B cell (primary cell): ENCODE measurements at regions not wholly inside any gene's neighbourhood (a gene's known extent, or its start where the extent isn't known, plus 50 kb on each side); places are given as distances from the start of the nearest gene placed in this dataset.
A peak's percentile ranks its signal among the peaks of the same experiment; 100 is the strongest.

ENCODE experiments used
- ATAC-seq: fragments of 200-7000 bp; cut with Tn5 transposase; one replicate; pipeline ENCODE4 v1.10.0; 2021; ENCODE audit warnings: low read depth, mild to moderate bottlenecking, moderate number of reproducible peaks, moderate library complexity
- CTCF ChIA-PET: fragments of 350-600 bp; sonication (Branson Sonifier 250); formaldehyde crosslinking; loops from one replicate; lab custom pipeline; 2021; ENCODE audit warnings: antibody characterized with exemption, inconsistent platforms; lab: Charles Lee
- POLR2A ChIA-PET: fragments of 350-600 bp; sonication (Branson Sonifier 250); formaldehyde crosslinking; loops from one replicate; lab custom pipeline; 2021; ENCODE audit warnings: antibody characterized with exemption; lab: Charles Lee
- DNase-seq: peaks from one replicate; pipeline ENCODE4 v3.0.0; 2013
- H2AFZ ChIP-seq: 2 replicates; pipeline ENCODE4 v1.6.1; 2012; ENCODE audit warnings: mild to moderate bottlenecking, low read depth, low read length; ENCODE audit not compliant: insufficient read depth, poor library complexity, severe bottlenecking
- H3K27ac ChIP-seq, 2 donors: 1 replicate in 1 of 2; 2 replicates in 1 of 2; pipeline ENCODE4 v1.5.1; 2012 to 2013; ENCODE audit warnings: low read length in 2 of 2, mild to moderate bottlenecking in 2 of 2, moderate library complexity in 1 of 2
- H3K27me3 ChIP-seq, 4 experiments: fragments of 200-600 bp in 1 of 4; sonication (generic) in 1 of 4; replicated peaks in 1 of 4; 1 replicate in 2 of 4; 2 replicates in 2 of 4; pipeline versions ENCODE4 v1.6.1 to v1.7.0; 2013 to 2016; ENCODE audit warnings: low read length in 3 of 4, mild to moderate bottlenecking in 2 of 4, mixed read lengths in 1 of 4, moderate library complexity in 1 of 4; ENCODE audit not compliant: insufficient read depth in 4 of 4, control insufficient read depth in 3 of 4; ENCODE audit errors: control extremely low read depth in 1 of 4
- H3K36me3 ChIP-seq, 2 experiments: replicated peaks in 1 of 2; 1 replicate in 1 of 2; 2 replicates in 1 of 2; pipeline versions ENCODE4 v1.6.1 to v1.7.1; 2013; ENCODE audit warnings: low read length in 1 of 2; ENCODE audit not compliant: insufficient read depth in 2 of 2, control insufficient read depth in 1 of 2; ENCODE audit errors: control extremely low read depth in 1 of 2, extremely low read depth in 1 of 2
- H3K4me1 ChIP-seq, 2 donors: fragments of 200-600 bp in 1 of 2; sonication (generic) in 1 of 2; 1 replicate in 1 of 2; 2 replicates in 1 of 2; pipeline versions ENCODE4 v1.5.1 to v1.6.1; 2013 to 2017; ENCODE audit warnings: low read length in 2 of 2; ENCODE audit not compliant: control insufficient read depth in 2 of 2, insufficient read depth in 2 of 2
- H3K4me2 ChIP-seq: replicated peaks from 2 replicates; pipeline ENCODE3; 2012; ENCODE audit warnings: mild to moderate bottlenecking, low read depth, low read length; ENCODE audit not compliant: poor library complexity, severe bottlenecking
- H3K4me3 ChIP-seq, 5 experiments: fragments of 200-600 bp in 1 of 5; sonication (generic) in 1 of 5; 1 replicate in 3 of 5; 2 replicates in 2 of 5; pipeline versions ENCODE4 v1.5.1 to v1.7.0; 2011 to 2016; ENCODE audit warnings: low read length in 4 of 5, mild to moderate bottlenecking in 4 of 5, low read depth in 2 of 5, control low read depth in 1 of 5, moderate library complexity in 1 of 5; ENCODE audit not compliant: insufficient read depth in 1 of 5; ENCODE audit errors: control extremely low read depth in 1 of 5, extremely low read depth in 1 of 5
- H3K79me2 ChIP-seq: fragments of 200-600 bp; sonication (generic); one replicate; pipeline ENCODE4 v1.6.0; 2016; ENCODE audit warnings: low read length; ENCODE audit not compliant: control insufficient read depth, insufficient read depth
- H3K9ac ChIP-seq: fragments of 200-600 bp; sonication (generic); 2 replicates; pipeline ENCODE4 v1.6.1; 2017; ENCODE audit warnings: mild to moderate bottlenecking, low read length, moderate library complexity
- H3K9me3 ChIP-seq, 3 donors: one replicate each; pipeline versions ENCODE4 v1.6.1 to v1.7.1; 2013; ENCODE audit warnings: low read length in 2 of 3; ENCODE audit not compliant: control insufficient read depth in 2 of 3, insufficient read depth in 1 of 3; ENCODE audit errors: control extremely low read depth in 1 of 3
- H4K20me1 ChIP-seq: 2 replicates; pipeline ENCODE4 v1.6.0; 2012; ENCODE audit warnings: mild to moderate bottlenecking, low read length; ENCODE audit not compliant: insufficient read depth, control insufficient read depth, poor library complexity, severe bottlenecking
- H3K27ac Mint-ChIP-seq: one replicate; pipeline ENCODE4 v1.8.0; 2021; ENCODE audit warnings: mixed read lengths
- H3K27me3 Mint-ChIP-seq: one replicate; pipeline ENCODE4 v1.8.0; 2021; ENCODE audit warnings: mixed read lengths
- H3K4me1 Mint-ChIP-seq: one replicate; pipeline ENCODE4 v1.8.0; 2021; ENCODE audit warnings: mixed read lengths
- H3K4me3 Mint-ChIP-seq: one replicate; pipeline ENCODE4 v1.8.0; 2021; ENCODE audit warnings: mixed read lengths
- H3K9me3 Mint-ChIP-seq: one replicate; pipeline ENCODE4 v1.8.0; 2022; ENCODE audit warnings: mixed read lengths; ENCODE audit not compliant: insufficient read depth
- CTCF ChIP-seq: fragments of 200-600 bp; IDR thresholded peaks from one replicate; pipeline ENCODE4 v1.8.0; 2022; ENCODE audit warnings: antibody characterized with exemption, mild to moderate bottlenecking
- EZH2 ChIP-seq: IDR thresholded peaks from 2 replicates; pipeline ENCODE4 v1.6.1; 2012; ENCODE audit warnings: borderline replicate concordance, low read depth, mild to moderate bottlenecking, moderate library complexity, low read length; ENCODE audit not compliant: insufficient read depth, poor library complexity, severe bottlenecking
- WGBS: methylation state at CpG from one replicate; pipeline ENCODE4 v1.1.5; 2013; ENCODE audit warnings: missing lambda C conversion rate; ENCODE audit not compliant: insufficient coverage; 5-methylcytosine and 5-hydroxymethylcytosine counted together
- intact Hi-C: fragments of 100-400 bp; cut with micrococcal nuclease; formaldehyde crosslinking; loops from one replicate; pipeline ENCODE4 v1.10.0; 2022

GRCh38 chr13:73998631-73999030 is 135.6 kb downstream of the KLF12 start:
- Mint-ChIP-seq H3K9me3 (no peaks in the 10 kb centered on the region), H3K27ac (no peak overlapping the region), H3K4me3 (no peak overlapping the region), H3K27me3 (no peaks in the 10 kb centered on the region), H3K4me1 (peaks cover 42% of the 10 kb centered on the region)
- ChIA-PET POLR2A (interaction anchor here (0.6 kb wide), 1 partner anchor 12 kb away, joined by 3 read pairs; no protein-coding TSS in a partner anchor), CTCF (interaction anchor here (1.1 to 1.3 kb wide), 3 partner anchors 150 to 288 kb away, joined by 4 to 6 read pairs (median 5); no protein-coding TSS in a partner anchor)
- Histone ChIP-seq H3K4me1 (peaks cover 0 to 10% of the 10 kb centered on the region in 2 donors), H3K27ac (no peak overlapping the region), H3K9ac (no peak overlapping the region), H3K4me3 (no peak overlapping the region), H3K4me2 (no peak overlapping the region), H3K79me2 (peaks cover 53% of the 10 kb centered on the region), H2AFZ (no peak overlapping the region), H3K36me3 (peaks cover 0 to 1% of the 10 kb centered on the region in 2 experiments), H4K20me1 (peaks cover 19% of the 10 kb centered on the region), H3K9me3 (no peaks in the 10 kb centered on the region), H3K27me3 (no peaks in the 10 kb centered on the region)
- no peak for ATAC-seq
- DNase-seq: peak; percentile 13
- WGBS: no CpG with 5 or more reads among the region's 2 CpGs
- intact Hi-C loops: no loop called here
- TF ChIP-seq EZH2 (no peak), CTCF (no peak)

- Histone ChIP-seq H3K9me3 (no peaks in the 10 kb centered on the region), H3K4me3 (no peak overlapping the region), H3K4me1 (peaks cover 0 to 10% of the 10 kb centered on the region in 2 donors), H3K36me3 (peaks cover 0 to 1% of the 10 kb centered on the region in 2 experiments), H3K27ac (no peak overlapping the region), H3K79me2 (peaks cover 50% of the 10 kb centered on the region), H2AFZ (no peak overlapping the region), H3K9ac (no peak overlapping the region), H4K20me1 (peaks cover 19% of the 10 kb centered on the region), H3K27me3 (no peaks in the 10 kb centered on the region), H3K4me2 (no peak overlapping the region)
- TF ChIP-seq CTCF (no peak), EZH2 (no peak)
- Mint-ChIP-seq H3K27me3 (no peaks in the 10 kb centered on the region), H3K4me3 (no peak overlapping the region), H3K9me3 (no peaks in the 10 kb centered on the region), H3K27ac (no peak overlapping the region), H3K4me1 (peaks cover 41% of the 10 kb centered on the region)
- no peak for ATAC-seq
- intact Hi-C loops: no loop called here
- POLR2A ChIA-PET: no interaction called here
- CTCF ChIA-PET: interaction anchor here (1.3 kb wide), 1 partner anchor 162 kb away, joined by 5 read pairs; no protein-coding TSS in a partner anchor
- no peak for DNase-seq
These were observed 136.2 kb downstream of the KLF12 start for GRCh38 chr13:73997964-73998363.
